ENCODE measurements at regions not wholly inside any gene's neighbourhood (a gene's known extent, or its start where the extent isn't known, plus 50 kb on each side); places are given as distances from the start of the nearest gene placed in this dataset.

DNA sequence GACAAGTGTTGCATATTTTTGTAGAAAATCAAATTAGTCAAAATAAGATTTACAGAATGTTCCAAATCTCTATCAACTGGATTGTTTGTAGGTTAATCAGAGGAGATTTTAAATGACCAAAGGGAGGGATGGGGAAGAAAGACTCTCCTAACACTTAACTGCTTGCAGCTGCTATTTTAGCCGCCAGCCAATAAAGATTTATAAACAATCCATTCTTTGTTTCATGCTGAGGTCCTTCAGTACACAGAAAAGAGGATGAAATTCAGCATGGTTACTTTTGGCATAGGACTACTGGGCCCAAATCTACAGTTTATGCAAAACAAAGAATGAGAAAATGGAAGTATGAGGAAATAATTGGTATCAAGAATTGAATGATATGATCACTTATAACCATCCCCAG lies 86.4 kb upstream of the FN1 start (continued):
- no peak for TF ChIP-seq SMARCA5 (IDR thresholded peaks at IDR 0.05)

GRCh38 chr2:215521031-215521430 lies 85.2 kb upstream of the FN1 start:
- Histone ChIP-seq H3K9ac (ENCODE audit: control insufficient read depth, insufficient read depth, low read length) (no peak overlapping the region), H3K27me3 (replicated peaks in 1 of 2; ENCODE audit: control insufficient read depth in 2 of 2, insufficient read depth in 2 of 2, low read length in 1 of 2) (no peaks in the 10 kb centered on the region), H3K27ac (ENCODE audit: control insufficient read depth, insufficient read depth) (no peak overlapping the region), H3K9me3 (replicated peaks; ENCODE audit: control insufficient read depth, insufficient read depth, low read length) (no peaks in the 10 kb centered on the region), H4K20me1 (ENCODE audit: control insufficient read depth, insufficient read depth) (no peaks in the 10 kb centered on the region), H3K79me2 (ENCODE audit: control insufficient read depth, insufficient read depth, low read length) (no peaks in the 10 kb centered on the region), H3K4me1 (ENCODE audit: control insufficient read depth, insufficient read depth, low read length) (no peaks in the 10 kb centered on the region), H3K4me2 (ENCODE audit: control insufficient read depth, insufficient read depth) (no peak overlapping the region), H3K4me3 (no peak overlapping the region), H3K36me3 (ENCODE audit: control insufficient read depth in 2 of 2, insufficient read depth in 2 of 2, low read length in 1 of 2) (no peaks in the 10 kb centered on the region), H2AFZ (ENCODE audit: control insufficient read depth, low read depth, low read length) (no peak overlapping the region)
- WGBS (ENCODE audit: insufficient coverage, insufficient replicate concordance, low lambda C conversion rate, missing lambda C conversion rate) = 40% methylated on average over 3 of the region's 3 CpGs
- FAIRE-seq (no peak), DNase-seq (ENCODE audit: low read depth, low spot score) (no peak), ATAC-seq (no peak)
- SMC1A ChIA-PET (ENCODE audit: uncharacterized antibody, unreplicated experiment) = interaction anchor here (1.2 to 1.6 kb wide), 2 partner anchors 45 to 99 kb away, joined by 3 to 5 read pairs; no protein-coding TSS in a partner anchor
- RAD21 ChIA-PET (ENCODE audit: unreplicated experiment) = no interaction called here
- in situ Hi-C loops (cut with MboI) (no loop called here), intact Hi-C loops (cut with micrococcal nuclease; ENCODE audit: unreplicated experiment) (no loop called here)
- no TSS peak for BruUV-seq (replicated peaks)
- no peak for TF ChIP-seq ZNF274 (IDR thresholded peaks at IDR 0.05; ENCODE audit: insufficient read depth, insufficient read length)
- TF ChIP-seq BMI1 (IDR thresholded peaks at IDR 0.05; ENCODE audit: borderline replicate concordance) = no peak
- TF ChIP-seq SMARCA5 (IDR thresholded peaks at IDR 0.05) = no peak
- TF ChIP-seq WRNIP1 (IDR thresholded peaks at IDR 0.05; ENCODE audit: borderline replicate concordance, low read depth, low read length) = no peak
- TF ChIP-seq, protein P1, sequence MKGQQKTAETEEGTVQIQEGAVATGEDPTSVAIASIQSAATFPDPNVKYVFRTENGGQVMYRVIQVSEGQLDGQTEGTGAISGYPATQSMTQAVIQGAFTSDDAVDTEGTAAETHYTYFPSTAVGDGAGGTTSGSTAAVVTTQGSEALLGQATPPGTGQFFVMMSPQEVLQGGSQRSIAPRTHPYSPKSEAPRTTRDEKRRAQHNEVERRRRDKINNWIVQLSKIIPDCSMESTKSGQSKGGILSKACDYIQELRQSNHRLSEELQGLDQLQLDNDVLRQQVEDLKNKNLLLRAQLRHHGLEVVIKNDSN (IDR thresholded peaks at IDR 0.05; ENCODE audit: borderline replicate concordance, extremely low read length, insufficient read depth, low read depth, low read length) = no peak
- TF ChIP-seq STAT1 (conservative IDR thresholded peaks at IDR 0.05) = no peak
- TF ChIP-seq TCF7 (IDR thresholded peaks at IDR 0.05; ENCODE audit: borderline replicate concordance) = no peak
- TF ChIP-seq IKZF1 (conservative IDR thresholded peaks at IDR 0.05) = no peak
- TF ChIP-seq ATF7 (IDR thresholded peaks at IDR 0.05; ENCODE audit: low read depth) = no peak
- POLR2A ChIA-PET = no interaction called here
- CTCF ChIA-PET = no interaction called here
